ENCODE measurements at regions not wholly inside any gene's neighbourhood (a gene's known extent, or its start where the extent isn't known, plus 50 kb on each side); places are given as distances from the start of the nearest gene placed in this dataset.

- TF ChIP-seq CTCF (IDR thresholded peaks at IDR 0.05; ENCODE audit: low read length) (no peak), EZH2 (IDR thresholded peaks at IDR 0.05; ENCODE audit: borderline replicate concordance, low read length) (no peak)
Measured at GRCh38 chr9:19870988-19871387, 82.2 kb upstream of the SLC24A2 start.
